ENCODE measurements at regions not wholly inside any gene's neighbourhood (a gene's known extent, or its start where the extent isn't known, plus 50 kb on each side); places are given as distances from the start of the nearest gene placed in this dataset.

GRCh38 chr9:92196909-92197308, 81.7 kb upstream of the SPTLC1 start:
- Histone ChIP-seq H3K4me3 (ENCODE audit: low read length in 2 of 2) (peak overlapping the region in 1 of 2 donors; percentile 20), H3K4me2 (ENCODE audit: insufficient read depth, low read length, poor library complexity, severe bottlenecking) (no peak overlapping the region), H3K14ac (ENCODE audit: low read length) (no peak overlapping the region), H2BK12ac (ENCODE audit: low read length) (no peak overlapping the region), H3K79me1 (ENCODE audit: low read depth, low read length) (no peaks in the 10 kb centered on the region), H3K9me3 (replicated peaks in 1 of 2; ENCODE audit: control insufficient read depth in 2 of 2, insufficient read depth in 1 of 2, low read depth in 1 of 2, low read length in 2 of 2) (no peaks in the 10 kb centered on the region), H3K27me3 (ENCODE audit: control insufficient read depth in 3 of 3, insufficient read depth in 3 of 3, low read depth in 1 of 3, low read length in 3 of 3) (no peaks in the 10 kb centered on the region), H3K9ac (ENCODE audit: low read depth, low read length, poor library complexity) (no peak overlapping the region), H3K4me1 (ENCODE audit: control insufficient read depth in 2 of 2, insufficient read depth in 1 of 2, low read depth in 1 of 2, low read length in 2 of 2) (no peaks in the 10 kb centered on the region), H2BK120ac (ENCODE audit: low read depth, low read length) (no peak overlapping the region), H2BK5ac (ENCODE audit: low read length) (no peak overlapping the region), H3K4ac (ENCODE audit: low read length) (no peak overlapping the region), H4K8ac (ENCODE audit: low read depth, low read length) (no peak overlapping the region), H4K91ac (ENCODE audit: low read depth, low read length, poor library complexity) (no peak overlapping the region), H2AFZ (ENCODE audit: low read length) (no peak overlapping the region), H3K27ac (replicated peaks; ENCODE audit: low read length) (no peak overlapping the region), H2AK5ac (ENCODE audit: low read depth, low read length) (no peak overlapping the region), H3K18ac (ENCODE audit: low read length) (no peak overlapping the region), H3K36me3 (replicated peaks in 1 of 2; ENCODE audit: control insufficient read depth in 2 of 2, insufficient read depth in 2 of 2, low read length in 2 of 2) (no peaks in the 10 kb centered on the region), H3K23ac (ENCODE audit: low read depth, low read length, poor library complexity) (no peak overlapping the region), H2BK15ac (ENCODE audit: low read length) (no peak overlapping the region)
- DNase-seq (ENCODE audit: low spot score): no peak
- WGBS, 2 donors (ENCODE audit: extremely low coverage in 2 of 2, insufficient read length in 2 of 2, insufficient replicate concordance in 1 of 2): no CpG with 5 or more reads among the region's 1 CpG

- Histone ChIP-seq H3K9ac (ENCODE audit: low read depth, low read length, poor library complexity) (no peak overlapping the region), H3K27me3 (ENCODE audit: control insufficient read depth in 3 of 3, insufficient read depth in 3 of 3, low read depth in 1 of 3, low read length in 3 of 3) (no peaks in the 10 kb centered on the region), H3K79me1 (ENCODE audit: low read depth, low read length) (no peaks in the 10 kb centered on the region), H2BK120ac (ENCODE audit: low read depth, low read length) (no peak overlapping the region), H2BK15ac (ENCODE audit: low read length) (no peak overlapping the region), H3K4me3 (ENCODE audit: low read length in 2 of 2) (no peak overlapping the region), H4K91ac (ENCODE audit: low read depth, low read length, poor library complexity) (no peak overlapping the region), H3K18ac (ENCODE audit: low read length) (no peak overlapping the region), H3K4me1 (ENCODE audit: control insufficient read depth in 2 of 2, insufficient read depth in 1 of 2, low read depth in 1 of 2, low read length in 2 of 2) (no peaks in the 10 kb centered on the region), H3K36me3 (replicated peaks in 1 of 2; ENCODE audit: control insufficient read depth in 2 of 2, insufficient read depth in 2 of 2, low read length in 2 of 2) (no peaks in the 10 kb centered on the region), H2AFZ (ENCODE audit: low read length) (no peak overlapping the region), H3K27ac (replicated peaks; ENCODE audit: low read length) (no peak overlapping the region), H2BK12ac (ENCODE audit: low read length) (no peak overlapping the region), H3K23ac (ENCODE audit: low read depth, low read length, poor library complexity) (no peak overlapping the region), H3K4ac (ENCODE audit: low read length) (no peak overlapping the region), H3K9me3 (replicated peaks in 1 of 2; ENCODE audit: control insufficient read depth in 2 of 2, insufficient read depth in 1 of 2, low read depth in 1 of 2, low read length in 2 of 2) (no peaks in the 10 kb centered on the region), H2AK5ac (ENCODE audit: low read depth, low read length) (no peak overlapping the region), H3K14ac (ENCODE audit: low read length) (no peak overlapping the region), H3K4me2 (ENCODE audit: insufficient read depth, low read length, poor library complexity, severe bottlenecking) (no peak overlapping the region), H2BK5ac (ENCODE audit: low read length) (no peak overlapping the region), H4K8ac (ENCODE audit: low read depth, low read length) (no peak overlapping the region)
- DNase-seq (ENCODE audit: low spot score): no peak
These were observed 81.2 kb upstream of the SPTLC1 start for GRCh38 chr9:92196400-92196799.

DNA sequence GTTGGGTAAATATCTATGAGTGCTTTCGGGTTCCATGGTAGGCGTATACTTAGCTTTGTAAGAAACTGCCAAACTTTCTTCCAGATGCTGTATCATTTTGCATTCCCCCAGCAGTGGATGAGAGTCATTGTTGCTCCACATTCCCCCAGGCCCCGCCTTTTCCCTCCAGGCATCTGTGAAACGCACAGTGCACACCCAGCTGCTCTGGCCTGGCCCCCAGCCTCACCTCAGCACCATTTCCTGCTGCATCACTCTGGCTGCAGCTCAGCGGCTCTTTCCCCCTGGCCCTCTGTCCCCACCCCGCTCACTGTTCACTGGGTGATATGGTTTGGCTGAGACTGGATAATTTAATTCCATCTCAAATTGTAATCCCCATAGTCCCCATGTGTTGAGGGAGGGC, 76.6 kb upstream of the SPTLC1 start:
- Histone ChIP-seq H3K18ac (ENCODE audit: low read length) (no peak overlapping the region), H2AK5ac (ENCODE audit: low read depth, low read length) (no peak overlapping the region), H2BK12ac (ENCODE audit: low read length) (no peak overlapping the region), H3K9me3 (replicated peaks in 1 of 2; ENCODE audit: control insufficient read depth in 2 of 2, insufficient read depth in 1 of 2, low read depth in 1 of 2, low read length in 2 of 2) (no peaks in the 10 kb centered on the region), H3K4me2 (ENCODE audit: insufficient read depth, low read length, poor library complexity, severe bottlenecking) (no peak overlapping the region), H2BK15ac (ENCODE audit: low read length) (no peak overlapping the region), H3K14ac (ENCODE audit: low read length) (no peak overlapping the region), H4K91ac (ENCODE audit: low read depth, low read length, poor library complexity) (no peak overlapping the region), H3K4me3 (ENCODE audit: low read length in 2 of 2) (no peak overlapping the region), H3K4ac (ENCODE audit: low read length) (no peak overlapping the region), H2BK5ac (ENCODE audit: low read length) (no peak overlapping the region), H3K36me3 (replicated peaks in 1 of 2; ENCODE audit: control insufficient read depth in 2 of 2, insufficient read depth in 2 of 2, low read length in 2 of 2) (no peaks in the 10 kb centered on the region), H3K27ac (replicated peaks; ENCODE audit: low read length) (no peak overlapping the region), H2AFZ (ENCODE audit: low read length) (no peak overlapping the region), H3K9ac (ENCODE audit: low read depth, low read length, poor library complexity) (no peak overlapping the region), H3K23ac (ENCODE audit: low read depth, low read length, poor library complexity) (no peak overlapping the region), H3K27me3 (ENCODE audit: control insufficient read depth in 3 of 3, insufficient read depth in 3 of 3, low read depth in 1 of 3, low read length in 3 of 3) (peaks cover 0 to 6% (median 0%) of the 10 kb centered on the region in 3 experiments), H3K4me1 (ENCODE audit: control insufficient read depth in 2 of 2, insufficient read depth in 1 of 2, low read depth in 1 of 2, low read length in 2 of 2) (peaks cover 9 to 13% of the 10 kb centered on the region in 2 donors), H3K79me1 (ENCODE audit: low read depth, low read length) (no peaks in the 10 kb centered on the region), H4K8ac (ENCODE audit: low read depth, low read length) (no peak overlapping the region), H2BK120ac (ENCODE audit: low read depth, low read length) (no peak overlapping the region)
- DNase-seq (ENCODE audit: low spot score): no peak
- no CpG with 5 or more reads among the region's 6 CpGs for WGBS, 2 donors (ENCODE audit: extremely low coverage in 2 of 2, insufficient read length in 2 of 2, insufficient replicate concordance in 1 of 2)

DNA sequence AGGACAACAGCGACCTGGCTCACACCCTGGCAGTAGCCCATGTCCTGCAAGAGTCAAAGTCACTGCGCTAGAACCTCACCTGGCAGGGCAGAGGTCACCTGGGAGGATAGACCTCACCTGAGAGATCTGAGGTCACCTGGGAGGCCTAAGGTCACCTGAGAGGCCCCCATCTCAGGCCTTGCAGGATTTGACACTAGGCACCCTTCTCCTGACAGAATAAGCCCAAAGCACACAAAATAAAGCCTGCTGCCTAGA, 75.2 kb upstream of the SPTLC1 start:
- Histone ChIP-seq H2BK120ac (ENCODE audit: low read depth, low read length) (no peak overlapping the region), H2BK15ac (ENCODE audit: low read length) (no peak overlapping the region), H3K4me1 (ENCODE audit: control insufficient read depth in 2 of 2, insufficient read depth in 1 of 2, low read depth in 1 of 2, low read length in 2 of 2) (peaks cover 9 to 13% of the 10 kb centered on the region in 2 donors), H3K23ac (ENCODE audit: low read depth, low read length, poor library complexity) (peak overlapping the region; percentile 22), H3K4me3 (ENCODE audit: low read length in 2 of 2) (no peak overlapping the region), H2AK5ac (ENCODE audit: low read depth, low read length) (no peak overlapping the region), H3K27me3 (ENCODE audit: control insufficient read depth in 3 of 3, insufficient read depth in 3 of 3, low read depth in 1 of 3, low read length in 3 of 3) (peaks cover 0 to 6% (median 0%) of the 10 kb centered on the region in 3 experiments), H3K18ac (ENCODE audit: low read length) (peak overlapping the region; percentile 44), H3K9ac (ENCODE audit: low read depth, low read length, poor library complexity) (peak overlapping the region; percentile 34), H3K27ac (replicated peaks; ENCODE audit: low read length) (no peak overlapping the region), H3K36me3 (replicated peaks in 1 of 2; ENCODE audit: control insufficient read depth in 2 of 2, insufficient read depth in 2 of 2, low read length in 2 of 2) (no peaks in the 10 kb centered on the region), H4K8ac (ENCODE audit: low read depth, low read length) (no peak overlapping the region), H3K4me2 (ENCODE audit: insufficient read depth, low read length, poor library complexity, severe bottlenecking) (no peak overlapping the region), H3K79me1 (ENCODE audit: low read depth, low read length) (no peaks in the 10 kb centered on the region), H3K14ac (ENCODE audit: low read length) (no peak overlapping the region), H3K4ac (ENCODE audit: low read length) (no peak overlapping the region), H2BK5ac (ENCODE audit: low read length) (no peak overlapping the region), H4K91ac (ENCODE audit: low read depth, low read length, poor library complexity) (no peak overlapping the region), H3K9me3 (replicated peaks in 1 of 2; ENCODE audit: control insufficient read depth in 2 of 2, insufficient read depth in 1 of 2, low read depth in 1 of 2, low read length in 2 of 2) (no peaks in the 10 kb centered on the region), H2AFZ (ENCODE audit: low read length) (no peak overlapping the region), H2BK12ac (ENCODE audit: low read length) (no peak overlapping the region)
- no peak for DNase-seq (ENCODE audit: low spot score)
- no CpG with 5 or more reads among the region's 2 CpGs for WGBS, 2 donors (ENCODE audit: extremely low coverage in 2 of 2, insufficient read length in 2 of 2, insufficient replicate concordance in 1 of 2)

Measured in neuronal stem cell (in vitro differentiated cells).